ENCODE measurements at regions not wholly inside any gene's neighbourhood (a gene's known extent, or its start where the extent isn't known, plus 50 kb on each side); places are given as distances from the start of the nearest gene placed in this dataset.

GRCh38 chr11:69917529-69917928, 98.3 kb upstream of the FGF3 start:
- no peak for DNase-seq (ENCODE audit: low read depth in 2 of 2)

GRCh38 chr11:69918231-69918937, 99.2 kb upstream of the FGF3 start:
- DNase-seq (ENCODE audit: low read depth in 2 of 2) = no peak

- DNase-seq (ENCODE audit: low read depth in 2 of 2) = peak; percentile 14 to 58
Measured at GRCh38 chr11:69918938-69919650, 99.9 kb upstream of the FGF3 start.

GRCh38 chr11:69919659-69920344, 100.6 kb upstream of the FGF3 start:
- DNase-seq (ENCODE audit: low read depth in 2 of 2) = no peak

- no peak for DNase-seq (ENCODE audit: low read depth in 2 of 2)
Measured at GRCh38 chr11:69920345-69921127, 101.3 kb upstream of the FGF3 start.

- no peak for DNase-seq (ENCODE audit: low read depth in 2 of 2)
Measured at GRCh38 chr11:69921128-69922014, 102.2 kb upstream of the FGF3 start.

- DNase-seq (ENCODE audit: low read depth in 2 of 2) = no peak
Measured at GRCh38 chr11:69922015-69922595, 102.9 kb upstream of the FGF3 start.

GRCh38 chr11:69922596-69923111, 103.4 kb upstream of the FGF3 start:
- no peak for DNase-seq (ENCODE audit: low read depth in 2 of 2)

GRCh38 chr11:69923196-69923595, 104.0 kb upstream of the FGF3 start:
- no peak for DNase-seq (ENCODE audit: low read depth in 2 of 2)

GRCh38 chr11:69923641-69924307, 104.6 kb upstream of the FGF3 start:
- DNase-seq (ENCODE audit: low read depth in 2 of 2) = no peak

- no peak for DNase-seq (ENCODE audit: low read depth in 2 of 2)
Measured at GRCh38 chr11:69924308-69925161, 105.3 kb upstream of the FGF3 start.

GRCh38 chr11:69925366-69926196, 106.4 kb upstream of the FGF3 start:
- no peak for DNase-seq (ENCODE audit: low read depth in 2 of 2)

GRCh38 chr11:69926376-69927050, 107.3 kb upstream of the FGF3 start:
- DNase-seq (ENCODE audit: low read depth in 2 of 2) = no peak

GRCh38 chr11:69928121-69928520, 108.9 kb upstream of the FGF3 start:
- DNase-seq (ENCODE audit: low read depth in 2 of 2) = no peak

GRCh38 chr11:69928975-69929374, 109.8 kb upstream of the FGF3 start:
- no peak for DNase-seq (ENCODE audit: low read depth in 2 of 2)

- no peak for DNase-seq (ENCODE audit: low read depth in 2 of 2)
Measured at GRCh38 chr11:69930081-69931059, 111.2 kb upstream of the FGF3 start.

Measured in stimulated activated CD4-positive, alpha-beta T cell treated with anti-CD3 and anti-CD28 coated beads, Interleukin-1b, Interleukin-23, amount 100 ng/mL, for 1 hour (primary cell).